Kidney epithelial cell (primary cell): ENCODE measurements at regions not wholly inside any gene's neighbourhood (a gene's known extent, or its start where the extent isn't known, plus 50 kb on each side); places are given as distances from the start of the nearest gene placed in this dataset.
"Not testable (repeated sequence)": the region's sequence is repeated elsewhere in the genome, so short reads cannot be mapped to it uniquely, and the experiment has no call there.

ENCODE experiments used
- DNase-seq: peaks from one replicate; pipeline ENCODE4 v3.0.0-alpha.2; 2010; ENCODE audit warnings: low read depth
- H3K27me3 ChIP-seq: 2 replicates; pipeline ENCODE4 v1.6.0; 2011; ENCODE audit warnings: low read length; ENCODE audit not compliant: control insufficient read depth, insufficient read depth
- H3K36me3 ChIP-seq: 2 replicates; pipeline ENCODE4 v1.5.1; 2011; ENCODE audit warnings: low read length; ENCODE audit not compliant: control insufficient read depth, insufficient read depth
- H3K4me3 ChIP-seq: 2 replicates; pipeline ENCODE4 v1.5.1; 2011; ENCODE audit warnings: low read depth, mild to moderate bottlenecking, control low read depth, low read length
- CTCF ChIP-seq: IDR thresholded peaks from 2 replicates; pipeline ENCODE4 v1.5.1; 2011; ENCODE audit warnings: mild to moderate bottlenecking, moderate library complexity, low read length, control low read depth, inconsistent platforms; ENCODE audit not compliant: insufficient read depth, poor library complexity, severe bottlenecking

GRCh38 chr16:72637306-72637705, 410.6 kb downstream of the ZFHX3 start:
- no peak for DNase-seq
- no peaks in the 10 kb centered on the region for H3K27me3 ChIP-seq
- H3K36me3 ChIP-seq, result no peaks in the 10 kb centered on the region
- H3K4me3 ChIP-seq, result no peak overlapping the region
- TF ChIP-seq CTCF, result no peak

- DNase-seq, result no peak
- H3K36me3 ChIP-seq, result no peaks in the 10 kb centered on the region
- H3K4me3 ChIP-seq, result no peak overlapping the region
- TF ChIP-seq CTCF, result no peak
- H3K27me3 ChIP-seq, result no peaks in the 10 kb centered on the region
Observed at GRCh38 chr16:72635694-72636093, 412.2 kb downstream of the ZFHX3 start.

GRCh38 chr16:72635104-72635503, 412.8 kb downstream of the ZFHX3 start:
- H3K4me3 ChIP-seq, result no peak overlapping the region
- no peak for DNase-seq
- TF ChIP-seq CTCF, result no peak

GRCh38 chr16:72627182-72627896, 420.6 kb downstream of the ZFHX3 start:
- not testable (repeated sequence) for H3K27me3 ChIP-seq, H3K36me3 ChIP-seq, DNase-seq
- H3K4me3 ChIP-seq, result peak overlapping the region; percentile 6

More at GRCh38 chr16:72635104-72635503, 412.8 kb downstream of the ZFHX3 start:
- H3K27me3 ChIP-seq, result no peaks in the 10 kb centered on the region
- no peaks in the 10 kb centered on the region for H3K36me3 ChIP-seq

GRCh38 chr16:72626623-72627022, 421.3 kb downstream of the ZFHX3 start:
- TF ChIP-seq CTCF, result no peak
- no peak overlapping the region for H3K4me3 ChIP-seq
- H3K27me3 ChIP-seq, result no peaks in the 10 kb centered on the region
- H3K36me3 ChIP-seq, result no peaks in the 10 kb centered on the region
- no peak for DNase-seq

- Histone ChIP-seq H3K4me3 (no peak overlapping the region), H3K27me3 (no peaks in the 10 kb centered on the region), H3K36me3 (no peaks in the 10 kb centered on the region)
- no peak for DNase-seq
- TF ChIP-seq CTCF, result no peak
Observed at GRCh38 chr16:72621651-72622050, 426.3 kb downstream of the ZFHX3 start.
